ENCODE measurements at regions not wholly inside any gene's neighbourhood (a gene's known extent, or its start where the extent isn't known, plus 50 kb on each side); places are given as distances from the start of the nearest gene placed in this dataset.

- peak; percentile 81 for DNase-seq
These were observed 59.9 kb downstream of the HTR1B start for GRCh38 chr6:77403424-77403823.

GRCh38 chr6:77401231-77401630, 62.1 kb downstream of the HTR1B start:
- DNase-seq: no peak

- peak; percentile 5 for DNase-seq
These were observed 65.7 kb downstream of the HTR1B start for GRCh38 chr6:77397561-77397960.

- DNase-seq: no peak
These were observed 73.9 kb downstream of the HTR1B start for GRCh38 chr6:77389402-77389801.

GRCh38 chr6:77383026-77383425, 80.3 kb downstream of the HTR1B start:
- DNase-seq: no peak

- no peak for DNase-seq
These were observed 89.3 kb downstream of the HTR1B start for GRCh38 chr6:77373955-77374354.

- DNase-seq: no peak
These were observed 91.5 kb downstream of the HTR1B start for GRCh38 chr6:77371748-77372147.

GRCh38 chr6:77368660-77369313, 94.5 kb downstream of the HTR1B start:
- DNase-seq: peak; percentile 46

GRCh38 chr6:77366798-77367197, 96.5 kb downstream of the HTR1B start:
- DNase-seq: no peak

- no peak for DNase-seq
These were observed 99.6 kb downstream of the HTR1B start for GRCh38 chr6:77363702-77364101.

- DNase-seq: no peak
These were observed 101.2 kb downstream of the HTR1B start for GRCh38 chr6:77362055-77362454.

- no peak for DNase-seq
These were observed 102.3 kb downstream of the HTR1B start for GRCh38 chr6:77361018-77361417.

- DNase-seq: no peak
These were observed 106.5 kb downstream of the HTR1B start for GRCh38 chr6:77356821-77357220.

- no peak for DNase-seq
These were observed 108.7 kb downstream of the HTR1B start for GRCh38 chr6:77354581-77354980.

- no peak for DNase-seq
These were observed 110.2 kb downstream of the HTR1B start for GRCh38 chr6:77353129-77353528.

- no peak for DNase-seq
These were observed 122.0 kb downstream of the HTR1B start for GRCh38 chr6:77341058-77341986.

GRCh38 chr6:77340331-77340730, 123.0 kb downstream of the HTR1B start:
- no peak for DNase-seq

GRCh38 chr6:77339926-77340325, 123.4 kb downstream of the HTR1B start:
- DNase-seq: no peak

- no peak for DNase-seq
These were observed 125.9 kb downstream of the HTR1B start for GRCh38 chr6:77337392-77337791.

- DNase-seq: no peak
These were observed 129.2 kb downstream of the HTR1B start for GRCh38 chr6:77334093-77334492.

- DNase-seq: no peak
These were observed 130.2 kb downstream of the HTR1B start for GRCh38 chr6:77332915-77333623.

GRCh38 chr6:77326711-77327110, 136.6 kb downstream of the HTR1B start:
- no peak for DNase-seq

GRCh38 chr6:77326029-77326428, 137.3 kb downstream of the HTR1B start:
- DNase-seq: peak; percentile 34
